HG02884 (cell line): ENCODE measurements at regions not wholly inside any gene's neighbourhood (a gene's known extent, or its start where the extent isn't known, plus 50 kb on each side); places are given as distances from the start of the nearest gene placed in this dataset.
"Not testable (repeated sequence)": the region's sequence is repeated elsewhere in the genome, so short reads cannot be mapped to it uniquely, and the experiment has no call there.

Experiments
- ATAC-seq: cut with Tn5 transposase; IDR thresholded peaks from one replicate; pipeline ENCODE4 v1.9.1; 2021; ENCODE audit warnings: mild to moderate bottlenecking, moderate library complexity; ENCODE audit not compliant: unreplicated experiment

DNA sequence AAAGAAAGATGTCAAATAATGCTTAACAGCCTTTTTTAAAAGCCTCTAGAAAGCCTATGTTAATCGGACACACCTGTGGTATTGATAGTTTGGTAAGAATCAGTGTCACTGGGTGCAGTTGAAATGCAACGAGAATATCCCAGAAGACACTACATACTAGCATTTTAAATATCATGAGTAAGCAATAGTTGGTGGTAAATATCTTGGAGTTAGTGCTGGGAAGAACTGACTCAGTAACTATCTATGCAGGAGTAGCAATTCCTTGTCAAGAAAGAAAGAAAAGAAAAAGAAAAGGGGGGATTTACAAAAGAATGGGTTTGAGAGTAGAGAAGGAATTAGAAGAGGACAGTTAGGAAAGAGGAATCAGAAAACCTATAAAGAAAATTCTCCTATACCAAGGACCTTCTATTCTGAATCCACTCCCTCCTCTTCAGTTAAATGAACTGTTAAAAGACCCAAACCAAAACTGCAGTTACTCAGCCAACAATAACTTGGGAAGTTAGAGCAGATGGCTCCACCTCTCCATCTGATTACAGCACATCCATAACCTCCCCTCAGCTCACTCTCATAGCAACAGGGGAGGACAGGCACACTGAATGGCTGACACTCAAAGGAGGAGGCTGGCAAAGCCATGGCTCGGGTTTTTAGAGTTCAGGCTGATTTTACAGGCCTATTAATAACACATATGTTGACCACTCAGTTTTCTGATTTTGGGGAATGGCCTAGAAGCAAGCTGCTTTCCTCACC, 207.6 kb upstream of the MDFIC2 start:
- no peak for ATAC-seq

DNA sequence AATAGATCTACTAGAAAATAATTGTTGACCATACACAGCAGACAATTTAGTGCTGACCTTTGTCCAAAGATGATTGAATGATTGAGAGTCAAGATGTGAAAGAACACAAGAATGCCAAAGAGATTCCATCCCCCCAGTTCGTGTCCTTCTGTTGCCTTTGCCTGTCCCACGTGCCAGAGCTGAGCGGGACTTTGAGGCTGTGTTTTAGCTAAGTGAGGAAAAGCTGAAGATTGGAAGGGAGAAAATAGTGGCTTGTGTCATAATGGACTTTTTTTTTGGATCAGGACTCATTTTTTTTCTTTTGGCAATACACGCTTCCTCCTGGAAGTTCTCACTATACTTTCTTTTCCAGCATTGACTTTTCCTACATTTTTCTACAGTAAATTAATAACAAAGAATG, 206.6 kb upstream of the MDFIC2 start:
- ATAC-seq, result no peak

DNA sequence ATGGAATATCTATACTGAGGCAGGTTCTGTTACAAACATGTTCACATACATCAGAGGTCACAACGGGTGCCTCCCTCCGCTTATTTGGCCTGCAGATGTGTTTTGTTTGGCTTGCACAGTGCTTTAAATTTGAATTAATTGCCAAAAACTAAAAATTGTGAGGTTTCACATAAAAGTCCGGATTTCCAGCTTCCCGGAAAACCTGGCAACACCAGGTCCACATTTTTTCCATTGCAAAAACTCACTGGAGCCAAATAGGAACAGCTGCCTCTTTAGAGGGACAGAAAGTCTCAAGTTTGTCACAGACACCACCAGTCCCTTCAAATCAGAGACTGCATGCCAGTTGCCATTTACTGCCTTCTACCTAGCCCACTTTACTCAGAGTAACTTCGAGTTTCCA, 205.9 kb upstream of the MDFIC2 start:
- ATAC-seq, result no peak

DNA sequence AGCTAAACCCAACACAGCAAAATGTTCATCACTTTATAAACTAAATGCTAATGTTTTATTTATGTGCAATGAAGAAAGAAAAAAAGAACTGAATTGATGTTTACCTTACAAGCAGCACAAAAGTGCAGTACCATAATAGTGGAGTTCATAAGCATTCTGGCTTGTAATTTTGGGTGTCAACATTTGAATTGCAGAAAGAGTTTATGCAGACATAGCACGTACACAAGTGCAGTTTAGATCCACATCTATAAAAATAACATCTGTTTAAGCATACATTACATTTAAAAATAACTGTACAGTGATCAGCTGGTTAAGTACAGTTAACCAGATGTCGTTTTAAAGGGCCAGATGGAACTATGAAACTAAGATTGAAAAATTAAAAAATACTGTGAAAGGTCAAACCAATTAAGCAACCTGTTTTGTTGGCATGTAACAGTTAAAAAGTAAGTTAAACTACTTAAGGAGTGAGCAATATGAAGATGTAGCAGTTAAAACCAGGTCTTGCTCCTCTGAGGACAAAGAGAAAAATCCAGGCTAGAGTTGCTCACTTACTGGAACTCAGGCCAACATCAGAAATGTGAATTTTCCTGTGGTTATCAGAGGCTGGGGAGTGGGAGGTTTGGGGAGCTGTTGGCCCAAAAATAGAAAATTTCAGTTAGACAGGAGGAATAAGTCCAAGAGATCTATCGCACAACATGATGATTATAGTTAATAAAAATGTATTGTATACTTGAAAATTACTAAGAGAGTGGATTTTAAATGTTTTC, 204.9 kb upstream of the MDFIC2 start:
- ATAC-seq, result no peak

DNA sequence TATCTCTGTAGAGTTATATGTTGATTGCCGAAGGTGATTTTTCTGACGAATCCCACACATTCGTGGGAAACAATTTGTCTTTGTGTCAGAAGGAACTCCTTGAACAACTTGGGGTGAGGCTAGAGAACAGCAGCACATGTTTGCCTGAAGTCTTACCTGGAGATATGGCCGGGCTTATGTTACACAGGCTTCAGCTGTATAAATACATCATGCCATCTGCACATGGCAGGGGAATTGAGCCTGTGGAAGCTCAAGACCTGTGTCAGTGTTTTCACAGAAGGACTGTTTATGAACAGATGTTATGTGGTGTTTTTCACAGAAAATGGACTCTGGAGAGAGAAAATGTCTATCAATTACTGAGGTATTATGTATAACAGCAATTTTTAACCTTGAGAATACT, 203.6 kb upstream of the MDFIC2 start:
- no peak for ATAC-seq

DNA sequence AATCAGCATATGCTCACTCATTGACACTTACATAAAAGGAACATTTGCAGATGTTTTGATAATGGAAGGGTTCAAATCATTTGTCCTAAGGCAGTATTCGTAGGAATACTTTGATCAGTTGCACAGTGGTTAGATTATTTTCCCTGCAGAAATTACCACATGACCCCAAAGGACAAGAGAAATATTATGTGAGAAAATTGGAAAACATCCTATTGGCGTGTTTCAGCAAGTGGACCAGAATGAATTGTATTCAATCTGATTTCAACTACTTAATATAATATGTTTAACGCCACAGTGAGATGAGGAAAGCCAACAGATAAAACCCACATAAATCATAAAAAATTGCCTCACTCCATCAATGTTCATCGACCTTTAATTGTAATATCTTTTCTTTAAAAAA, 195.0 kb upstream of the MDFIC2 start:
- ATAC-seq, result no peak

DNA sequence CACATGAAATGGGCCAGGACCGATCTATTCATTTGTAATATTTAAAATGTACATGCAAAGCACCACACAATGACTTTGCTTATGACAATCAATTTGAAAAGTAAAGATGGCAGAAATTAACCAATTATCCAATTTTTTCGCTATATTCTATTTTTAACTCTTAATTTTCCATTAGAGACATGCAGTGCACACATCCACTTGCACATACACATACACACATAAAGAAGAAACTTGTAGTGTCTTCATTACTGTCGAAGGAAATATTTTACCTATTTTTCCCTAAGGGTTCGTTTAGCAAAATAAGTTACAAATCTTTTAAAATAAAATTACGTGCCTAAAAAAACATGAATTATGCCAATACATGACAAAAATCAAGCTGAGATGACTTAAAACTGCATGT, 194.3 kb upstream of the MDFIC2 start:
- ATAC-seq, result no peak

DNA sequence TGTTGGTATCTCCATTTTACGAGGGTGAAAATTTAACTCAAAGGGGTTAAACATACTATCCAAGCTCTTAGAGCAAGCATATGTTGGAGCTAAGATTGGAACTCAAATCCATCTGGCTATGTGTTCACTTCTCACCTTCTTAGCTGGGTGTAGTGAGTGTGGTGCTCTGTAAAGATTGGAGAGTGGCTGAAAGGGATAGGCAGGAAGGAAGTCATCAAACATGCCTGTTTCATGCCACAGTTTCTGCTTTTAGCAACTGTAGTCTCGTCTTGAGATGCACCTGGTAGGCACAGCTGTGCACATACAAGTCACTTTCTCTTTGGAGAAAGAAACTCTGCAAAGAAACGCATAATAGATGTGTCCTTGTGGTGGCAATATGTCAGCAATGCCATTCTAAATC, 189.1 kb upstream of the MDFIC2 start:
- no peak for ATAC-seq

DNA sequence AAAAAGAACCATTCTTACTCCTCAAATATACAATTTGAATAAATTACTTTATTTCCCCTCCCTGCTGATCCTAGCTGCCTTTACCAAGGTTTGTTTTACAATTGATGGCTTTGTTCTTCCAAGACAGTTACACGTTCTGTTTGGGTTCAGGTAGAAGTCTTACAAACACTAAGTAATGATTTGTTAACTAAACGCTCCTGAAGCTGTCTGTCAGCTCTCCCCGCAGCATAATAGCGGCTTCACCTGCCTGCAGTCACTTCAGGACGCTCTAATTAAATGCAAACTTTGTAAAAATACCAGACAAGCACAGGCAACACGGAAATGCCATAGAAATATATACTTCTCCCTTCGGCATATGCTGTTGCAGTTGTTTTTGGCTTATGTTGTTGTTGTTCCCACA, 176.4 kb upstream of the MDFIC2 start:
- no peak for ATAC-seq

DNA sequence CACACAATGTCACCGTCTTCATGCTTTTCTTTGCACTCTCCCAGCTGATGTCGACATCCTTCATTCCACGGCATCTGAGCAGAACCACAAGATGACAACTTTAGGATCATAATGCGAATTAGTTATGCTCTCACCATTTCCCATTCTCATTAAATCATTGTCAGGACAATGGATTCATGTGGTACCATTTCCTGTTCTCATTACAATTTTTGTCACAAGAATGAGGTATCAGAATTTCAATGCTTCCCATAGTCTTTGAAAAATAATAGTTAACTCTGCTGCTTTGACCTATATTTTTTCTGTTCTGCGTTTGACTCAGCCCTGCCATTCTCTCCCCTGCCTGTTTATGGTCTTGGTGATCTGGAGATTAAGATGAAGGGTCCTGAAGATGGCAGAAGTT, 175.7 kb upstream of the MDFIC2 start:
- no peak for ATAC-seq

DNA sequence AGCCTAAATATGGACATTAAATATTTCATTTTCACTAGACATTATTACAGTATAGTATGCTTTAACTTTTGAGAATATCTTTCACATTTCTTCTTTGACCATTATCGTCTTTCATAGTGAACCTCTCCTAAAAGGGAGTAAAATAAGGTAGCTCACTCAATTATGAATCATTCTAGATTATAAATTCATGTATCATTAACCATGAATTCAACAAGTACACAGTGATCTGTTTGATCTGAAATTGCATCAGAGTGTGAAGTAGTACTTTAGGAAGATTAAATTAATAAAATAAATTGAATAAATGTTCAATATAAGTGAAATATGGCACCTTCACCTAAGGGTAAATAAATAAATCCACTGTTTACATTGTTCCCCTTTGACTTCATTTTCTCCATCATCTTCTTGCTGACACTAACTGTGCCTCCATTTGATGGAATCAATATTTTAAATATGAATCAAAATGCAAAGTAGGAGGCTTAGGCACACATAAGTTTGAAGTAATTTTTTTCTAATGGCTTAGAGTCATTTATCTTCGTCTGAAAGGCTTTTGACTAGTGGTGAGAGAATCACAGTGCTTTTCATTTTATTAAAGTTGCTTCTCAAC, 174.1 kb upstream of the MDFIC2 start:
- no peak for ATAC-seq

DNA sequence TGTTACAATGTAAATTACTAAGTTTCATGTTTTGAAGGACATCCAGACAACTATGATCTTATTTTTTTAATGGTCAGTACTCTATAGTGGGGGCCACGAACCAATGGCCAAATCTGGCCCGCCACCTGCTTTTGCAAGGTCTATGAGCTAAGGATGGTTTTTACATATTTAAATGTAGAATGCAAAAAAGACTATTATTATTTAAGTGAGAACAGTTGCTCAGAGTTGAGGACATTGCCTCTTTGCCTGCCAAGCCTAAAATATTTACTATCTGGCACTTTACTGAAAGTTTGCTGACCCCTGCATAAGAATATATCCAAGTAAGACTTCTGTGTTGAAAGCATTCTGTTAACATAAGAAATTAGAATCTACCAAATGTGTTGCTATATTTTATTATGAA, 163.7 kb upstream of the MDFIC2 start:
- ATAC-seq, result no peak

DNA sequence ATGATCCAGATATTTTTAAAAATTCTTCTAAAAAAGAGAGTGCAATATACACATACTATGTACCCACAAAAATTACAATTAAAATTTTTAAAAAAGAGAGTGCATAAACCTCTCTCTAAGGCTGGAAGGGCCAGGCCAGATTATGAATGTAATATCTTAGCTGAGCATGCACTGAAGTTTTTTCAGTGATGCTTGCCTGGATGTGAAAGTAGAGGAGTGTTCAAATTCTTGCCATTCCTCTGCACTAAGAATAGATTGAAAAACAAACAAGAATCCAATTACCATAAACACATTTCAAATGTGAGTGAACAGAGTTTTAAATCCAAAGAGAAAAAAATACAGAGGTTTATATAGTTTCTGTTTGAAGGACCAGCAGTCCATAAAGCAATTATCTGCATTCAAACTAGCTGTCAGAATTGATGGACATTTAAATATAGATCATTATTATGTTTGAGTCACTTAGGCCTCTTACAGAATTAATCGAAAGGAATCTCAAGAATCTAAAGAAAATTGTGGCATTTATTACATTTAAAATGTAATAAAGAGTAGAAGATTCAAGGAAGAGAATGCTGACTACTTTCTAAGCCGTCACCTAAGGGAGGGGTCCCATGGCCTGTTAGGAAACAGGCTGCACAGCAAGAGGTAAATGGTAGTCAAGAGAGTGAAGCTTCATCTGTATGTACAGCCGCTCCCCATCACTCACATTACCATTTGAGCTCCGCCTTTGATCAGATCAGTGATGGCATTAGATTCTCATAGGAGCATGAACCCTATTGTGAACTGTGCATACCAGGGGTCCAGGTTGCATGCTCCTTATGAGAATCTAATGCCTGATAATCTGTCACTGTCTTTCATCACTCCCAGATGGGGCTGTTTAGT, 159.3 kb upstream of the MDFIC2 start:
- ATAC-seq, result no peak

DNA sequence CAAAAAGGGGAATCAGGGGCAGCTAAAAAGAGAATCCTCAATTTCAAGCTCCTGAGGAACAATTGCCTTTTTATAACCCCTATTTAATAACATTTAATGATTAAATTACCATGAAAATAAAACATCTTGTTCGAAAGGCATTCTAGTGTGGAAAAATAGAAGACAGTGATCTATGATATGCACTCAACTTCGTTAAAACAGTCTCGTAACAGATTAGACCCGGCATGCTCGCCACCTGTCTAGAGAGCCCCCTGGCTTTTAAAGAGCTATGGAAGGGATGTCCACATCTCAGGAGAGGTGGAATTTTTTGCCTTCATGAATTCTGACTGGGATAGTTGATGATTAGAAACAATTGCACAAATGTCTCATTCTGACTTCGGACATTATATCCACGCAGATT, 153.7 kb upstream of the MDFIC2 start:
- ATAC-seq, result no peak

DNA sequence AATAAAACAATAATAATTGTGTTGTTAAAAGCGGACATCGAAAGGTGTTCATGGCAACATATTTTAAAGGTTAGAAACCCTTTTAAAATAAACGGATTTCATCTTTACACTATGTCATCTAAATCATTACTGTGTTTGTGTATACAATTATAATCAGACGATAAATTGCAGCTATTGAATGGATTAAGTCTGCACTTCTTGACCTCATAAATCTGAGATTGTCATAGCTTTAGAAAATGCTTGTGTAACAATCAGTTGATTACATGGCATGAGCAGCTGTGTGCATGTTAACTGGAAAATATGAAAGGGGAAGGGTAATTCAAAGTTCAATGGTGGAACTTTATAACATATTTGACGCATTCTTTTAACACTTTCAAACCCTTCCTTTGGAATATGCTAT, 152.4 kb upstream of the MDFIC2 start:
- no peak for ATAC-seq

DNA sequence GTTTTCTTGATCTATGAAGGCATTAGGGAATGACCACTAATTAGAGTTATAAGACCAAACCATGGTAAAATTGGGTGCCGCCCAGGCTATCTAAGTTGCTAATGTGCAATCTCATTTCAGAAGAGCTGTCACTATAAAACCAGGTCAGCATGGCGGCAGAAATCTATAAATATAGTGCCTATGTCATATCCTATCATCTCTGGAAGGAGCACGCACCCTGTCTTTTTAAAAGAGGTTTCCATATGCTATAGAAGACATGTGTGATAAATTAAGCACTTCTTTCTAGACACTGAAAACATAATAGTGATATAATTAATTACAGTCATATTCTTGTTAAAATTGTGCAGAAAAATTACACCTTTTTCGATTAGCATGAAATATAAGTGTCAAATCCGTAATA, 152.0 kb upstream of the MDFIC2 start:
- ATAC-seq, result no peak

DNA sequence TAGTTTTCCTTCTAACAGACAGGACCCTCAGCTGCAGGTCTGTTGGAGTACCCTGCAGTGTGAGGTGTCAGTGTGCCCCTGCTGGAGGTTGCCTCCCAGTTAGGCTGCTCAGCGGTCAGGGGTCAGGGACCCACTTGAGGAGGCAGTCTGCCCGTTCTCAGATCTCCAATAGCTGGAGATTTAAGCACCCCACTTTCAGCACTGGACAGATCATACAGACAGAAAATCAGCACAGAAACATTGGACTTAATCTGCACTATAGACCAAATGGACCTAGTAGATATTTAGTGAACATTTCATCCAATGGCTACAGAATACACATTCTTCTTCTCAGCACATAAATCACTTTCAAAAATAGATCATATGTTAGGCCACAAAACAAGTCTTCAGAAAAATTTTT, 137.8 kb upstream of the MDFIC2 start:
- not testable (repeated sequence) for ATAC-seq

DNA sequence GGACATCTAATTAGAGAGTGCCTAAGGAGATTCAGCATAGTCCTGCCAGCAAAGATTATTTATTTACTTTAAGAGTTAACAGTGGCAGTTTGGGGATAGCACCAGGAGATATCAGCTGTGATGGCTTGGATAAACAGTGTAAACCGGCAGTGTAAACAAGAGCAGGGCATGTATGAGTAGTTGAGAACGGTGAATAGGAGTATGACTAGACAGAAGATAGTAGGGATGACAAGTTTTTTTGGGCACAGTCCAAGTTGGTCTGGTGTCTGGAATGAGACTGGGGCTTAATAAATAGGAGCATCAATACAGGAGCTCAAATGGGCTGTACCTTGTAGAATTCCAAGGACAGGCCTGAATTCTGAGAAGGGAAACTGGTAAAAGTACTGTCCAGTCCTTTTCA, 123.0 kb upstream of the MDFIC2 start:
- ATAC-seq, result not testable (repeated sequence)

DNA sequence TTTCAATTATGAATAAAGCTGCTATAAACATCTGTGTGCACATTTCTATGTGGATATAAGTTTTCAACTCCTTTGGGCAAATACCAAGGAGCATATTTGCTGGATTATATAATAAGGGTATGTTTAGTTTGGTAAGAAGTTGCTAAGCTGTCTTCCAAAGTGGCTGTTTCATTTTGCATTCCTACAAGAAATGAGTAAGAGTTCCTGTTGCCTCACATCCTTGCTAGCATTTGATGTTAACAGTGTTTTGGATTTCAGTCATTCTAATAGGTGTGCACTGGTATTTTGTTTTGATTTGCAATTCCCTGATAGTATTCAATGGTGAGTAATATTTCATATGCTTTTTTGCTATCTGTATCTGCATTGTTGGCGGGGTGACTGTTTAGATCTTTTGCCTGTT, 120.7 kb upstream of the MDFIC2 start:
- no peak for ATAC-seq

DNA sequence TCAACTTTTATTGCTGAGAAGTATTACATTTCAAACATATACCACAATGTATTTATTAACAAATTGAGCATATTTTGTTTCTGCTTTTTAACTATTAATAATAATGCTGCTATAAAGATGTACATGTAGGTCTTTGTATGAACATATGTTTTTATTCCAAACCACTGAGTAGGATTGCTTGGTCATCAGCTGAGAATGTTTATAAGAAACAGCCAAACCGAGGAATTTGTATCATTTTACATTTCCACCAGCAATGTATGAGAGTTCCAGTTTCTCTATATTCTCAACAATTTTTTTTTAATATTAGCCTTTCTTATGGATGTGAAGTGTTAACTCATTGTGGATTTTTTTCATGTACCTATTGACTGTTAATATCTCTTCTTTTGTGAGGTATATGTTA, 119.5 kb upstream of the MDFIC2 start:
- ATAC-seq, result no peak

DNA sequence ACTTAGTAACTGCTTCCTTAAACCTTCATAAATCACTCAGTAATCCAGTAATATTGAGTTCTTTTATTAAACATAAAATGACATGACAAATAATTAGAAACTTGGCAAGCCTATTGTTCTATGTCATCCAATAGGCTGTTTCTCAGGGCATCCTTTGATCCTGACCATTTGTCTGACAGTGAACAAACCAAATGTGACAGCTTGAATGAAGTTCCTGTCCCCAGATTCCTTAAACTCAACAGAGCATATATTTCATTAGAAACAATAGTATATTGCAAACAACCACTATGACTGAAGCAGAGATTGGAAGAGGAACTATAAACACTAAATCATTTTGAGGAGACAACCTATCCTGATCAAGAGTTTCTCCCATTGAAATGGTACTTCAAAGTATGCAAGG, 113.6 kb upstream of the MDFIC2 start:
- ATAC-seq, result no peak
